H4 (cell line): ENCODE measurements at regions not wholly inside any gene's neighbourhood (a gene's known extent, or its start where the extent isn't known, plus 50 kb on each side); places are given as distances from the start of the nearest gene placed in this dataset.
"Not testable (repeated sequence)": the region's sequence is repeated elsewhere in the genome, so short reads cannot be mapped to it uniquely, and the experiment has no call there.

ENCODE experiments used
- DNase-seq: peaks from one replicate; pipeline ENCODE4 v3.0.0-alpha.2; 2015; ENCODE audit warnings: low spot score

DNA sequence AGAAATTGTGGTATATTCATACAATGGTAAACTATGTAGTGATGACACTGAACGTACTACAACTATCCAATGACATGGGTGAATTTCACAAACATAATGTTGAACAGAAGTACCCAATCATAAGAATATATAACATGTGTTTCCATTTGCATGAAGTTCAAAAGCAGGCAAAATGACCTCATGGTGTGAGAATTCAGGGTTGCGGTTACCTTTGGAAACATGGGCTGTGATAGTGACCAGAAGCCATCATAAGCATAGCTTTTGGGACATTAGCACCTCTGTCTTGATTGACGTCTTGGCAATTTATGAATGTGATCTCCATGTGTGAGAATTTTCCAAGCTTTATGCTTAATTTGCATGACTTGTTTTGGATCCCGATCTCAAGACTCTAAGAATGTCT, 500.1 kb upstream of the JAG1 start:
- DNase-seq = no peak

- no peak for DNase-seq
Measured at GRCh38 chr20:11174861-11175260, 501.1 kb upstream of the JAG1 start.

GRCh38 chr20:11176431-11176830, 502.6 kb upstream of the JAG1 start:
- no peak for DNase-seq

DNA sequence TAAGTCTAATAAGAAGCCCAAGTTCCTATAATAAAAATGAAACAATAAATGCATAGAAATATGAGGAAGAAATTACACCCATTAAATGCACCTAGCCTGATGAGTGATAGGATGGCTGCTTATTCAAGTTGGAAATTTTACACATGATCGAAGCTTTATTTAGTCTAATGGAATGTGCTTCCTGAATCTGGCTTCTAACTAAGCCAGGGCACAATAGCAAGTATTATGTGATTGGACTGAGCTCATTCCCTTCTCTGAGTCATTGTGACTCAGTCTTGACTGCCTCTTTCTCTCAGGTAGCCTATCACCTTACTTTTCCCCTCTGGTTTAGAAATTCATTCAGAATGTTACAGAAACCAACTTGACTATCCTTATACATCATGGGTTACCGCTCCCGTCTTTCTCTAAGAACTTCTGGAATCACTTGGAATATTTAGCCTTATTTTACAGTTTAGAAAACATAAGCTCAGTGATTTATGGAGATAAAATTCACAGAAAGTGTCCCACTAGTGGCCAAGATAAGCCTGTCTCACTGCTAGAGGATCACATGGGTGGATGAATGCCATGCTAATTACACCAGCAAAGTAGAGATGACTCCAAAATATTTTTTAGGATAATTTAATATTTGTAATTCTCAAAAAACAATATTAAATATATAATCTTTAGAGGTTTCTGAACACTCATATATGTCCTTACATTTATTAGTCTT, 505.3 kb upstream of the JAG1 start:
- peak; percentile 64 for DNase-seq

GRCh38 chr20:11180186-11180585, 506.4 kb upstream of the JAG1 start:
- DNase-seq = no peak

DNA sequence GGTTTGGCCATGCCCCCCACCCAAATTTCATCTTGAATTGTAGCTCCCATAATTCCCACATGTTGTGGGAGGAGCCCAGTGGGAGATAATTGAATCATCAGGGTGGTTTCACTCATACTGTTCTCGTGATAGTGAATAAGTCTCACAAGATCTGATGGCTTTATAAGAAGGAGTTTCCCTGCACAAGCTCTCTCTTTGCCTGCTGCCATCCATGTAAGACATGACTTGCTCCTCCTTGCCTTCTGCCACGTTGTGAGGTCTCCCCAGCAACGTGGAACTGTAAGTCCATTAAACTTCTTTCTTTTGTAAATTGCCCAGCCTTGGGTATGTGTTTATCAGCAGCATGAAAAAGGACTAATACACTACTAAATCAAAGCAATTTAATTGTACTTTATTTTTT, 507.3 kb upstream of the JAG1 start:
- DNase-seq = not testable (repeated sequence)

- no peak for DNase-seq
Measured at GRCh38 chr20:11181966-11182365, 508.2 kb upstream of the JAG1 start.

- DNase-seq = no peak
Measured at GRCh38 chr20:11182720-11183119, 508.9 kb upstream of the JAG1 start.

- no peak for DNase-seq
Measured at GRCh38 chr20:11186301-11187008, 512.7 kb upstream of the JAG1 start.

DNA sequence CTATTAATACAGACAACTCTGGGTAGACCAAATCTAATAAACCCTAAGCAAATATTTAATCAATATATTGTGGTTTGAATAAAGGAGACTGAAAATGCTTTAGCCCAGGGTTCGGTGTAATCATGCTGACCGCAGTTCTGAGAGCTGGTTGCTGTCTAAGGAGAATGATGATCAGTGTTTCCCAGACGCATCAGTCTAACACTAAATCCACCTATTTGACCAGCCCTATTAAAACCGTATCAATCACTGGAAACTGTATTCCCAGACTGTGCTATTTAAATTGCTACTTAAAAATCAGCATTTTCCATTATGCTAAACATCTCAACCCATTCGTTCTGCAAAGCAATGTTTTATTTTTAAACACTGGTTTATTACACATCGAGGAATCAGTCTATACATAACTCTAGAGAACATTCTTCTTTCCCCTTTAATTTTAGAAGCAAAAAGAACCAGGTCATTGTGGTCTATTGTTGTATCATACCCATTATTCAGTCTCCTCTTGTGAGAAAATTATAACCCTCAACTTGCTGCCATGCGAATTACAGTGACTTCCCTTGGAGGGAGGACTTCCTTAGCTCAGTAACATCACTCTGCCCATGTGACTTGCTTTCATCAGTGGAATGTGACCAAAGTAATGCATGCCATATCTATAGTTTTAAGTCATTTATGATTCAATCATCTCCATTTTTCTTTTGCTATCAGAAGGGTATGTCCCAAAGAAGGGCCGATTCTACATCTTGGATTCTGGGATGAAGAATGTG, 515.2 kb upstream of the JAG1 start:
- DNase-seq = no peak

GRCh38 chr20:11190741-11191140, 516.9 kb upstream of the JAG1 start:
- DNase-seq = no peak

- no peak for DNase-seq
Measured at GRCh38 chr20:11192106-11192505, 518.3 kb upstream of the JAG1 start.

DNA sequence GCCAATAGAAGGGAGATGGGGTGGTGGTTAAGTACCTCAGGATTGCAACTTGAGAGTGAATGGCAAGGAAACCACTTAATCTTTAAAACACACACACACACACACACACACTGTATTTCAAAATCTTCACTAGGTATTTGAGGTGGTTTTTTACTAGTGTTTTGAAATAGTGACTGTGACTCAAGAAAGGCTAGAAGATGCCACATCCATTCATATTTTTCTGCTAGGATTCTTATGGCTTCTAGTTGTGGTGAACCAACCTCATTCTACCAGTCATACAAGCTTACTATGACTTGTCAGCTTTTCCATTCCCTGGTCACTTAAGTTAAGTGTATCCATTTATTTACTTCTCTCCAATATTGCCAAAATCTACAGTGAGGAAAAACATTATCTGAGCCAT, 519.4 kb upstream of the JAG1 start:
- DNase-seq = no peak

DNA sequence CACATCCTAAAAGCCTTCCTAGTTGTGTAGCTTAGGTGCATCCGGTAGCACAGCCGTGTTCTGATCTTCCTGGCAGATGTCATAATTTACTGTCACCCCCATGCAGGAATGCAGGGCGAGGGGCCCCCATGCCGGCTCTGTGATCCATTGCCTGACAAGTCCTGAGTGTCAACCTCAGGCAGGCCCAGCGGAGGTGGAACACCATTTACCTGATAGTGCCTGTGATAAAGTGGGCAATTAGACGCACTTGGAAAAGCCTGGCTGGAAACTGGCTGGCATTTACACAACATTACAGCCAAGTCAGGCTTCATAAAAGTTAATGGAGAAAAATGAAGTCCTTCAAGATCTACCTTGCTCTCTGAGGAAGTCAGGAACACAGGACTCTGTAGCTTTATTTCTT, 521.4 kb upstream of the JAG1 start:
- no peak for DNase-seq

DNA sequence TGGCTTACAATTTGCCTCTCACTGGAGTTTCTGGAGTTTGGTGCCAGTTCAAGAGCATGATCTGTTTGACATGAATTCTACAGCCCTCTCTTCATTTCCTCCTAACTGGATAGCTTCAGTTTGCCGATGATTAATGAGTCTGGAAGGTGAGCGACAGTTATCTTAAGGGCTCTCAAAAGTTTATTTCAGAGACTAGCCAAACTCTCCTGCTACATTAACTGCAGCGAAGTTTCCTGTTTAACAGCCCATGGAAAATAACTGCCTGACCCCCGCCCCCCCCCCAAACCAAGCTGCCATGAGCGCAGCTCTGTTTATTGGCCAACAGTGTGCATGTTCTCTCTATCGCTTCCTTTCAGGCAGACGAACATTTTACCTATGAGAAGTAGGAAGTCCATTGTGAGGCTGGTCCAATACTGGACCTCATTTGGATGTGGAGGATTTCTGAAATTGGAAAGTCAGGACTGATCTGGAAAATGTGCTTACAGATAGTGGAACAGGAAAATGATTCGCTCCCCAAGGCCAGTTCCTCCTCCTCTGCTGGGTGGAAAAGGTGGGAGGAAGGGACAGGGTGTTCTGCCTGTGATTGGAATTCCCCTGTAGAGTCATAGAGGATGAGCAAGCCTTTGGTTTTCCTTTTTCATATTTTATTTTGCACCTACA, 522.2 kb upstream of the JAG1 start:
- no peak for DNase-seq

GRCh38 chr20:11197851-11198250, 524.1 kb upstream of the JAG1 start:
- DNase-seq = no peak

- DNase-seq = no peak
Measured at GRCh38 chr20:11200423-11200822, 526.6 kb upstream of the JAG1 start.

DNA sequence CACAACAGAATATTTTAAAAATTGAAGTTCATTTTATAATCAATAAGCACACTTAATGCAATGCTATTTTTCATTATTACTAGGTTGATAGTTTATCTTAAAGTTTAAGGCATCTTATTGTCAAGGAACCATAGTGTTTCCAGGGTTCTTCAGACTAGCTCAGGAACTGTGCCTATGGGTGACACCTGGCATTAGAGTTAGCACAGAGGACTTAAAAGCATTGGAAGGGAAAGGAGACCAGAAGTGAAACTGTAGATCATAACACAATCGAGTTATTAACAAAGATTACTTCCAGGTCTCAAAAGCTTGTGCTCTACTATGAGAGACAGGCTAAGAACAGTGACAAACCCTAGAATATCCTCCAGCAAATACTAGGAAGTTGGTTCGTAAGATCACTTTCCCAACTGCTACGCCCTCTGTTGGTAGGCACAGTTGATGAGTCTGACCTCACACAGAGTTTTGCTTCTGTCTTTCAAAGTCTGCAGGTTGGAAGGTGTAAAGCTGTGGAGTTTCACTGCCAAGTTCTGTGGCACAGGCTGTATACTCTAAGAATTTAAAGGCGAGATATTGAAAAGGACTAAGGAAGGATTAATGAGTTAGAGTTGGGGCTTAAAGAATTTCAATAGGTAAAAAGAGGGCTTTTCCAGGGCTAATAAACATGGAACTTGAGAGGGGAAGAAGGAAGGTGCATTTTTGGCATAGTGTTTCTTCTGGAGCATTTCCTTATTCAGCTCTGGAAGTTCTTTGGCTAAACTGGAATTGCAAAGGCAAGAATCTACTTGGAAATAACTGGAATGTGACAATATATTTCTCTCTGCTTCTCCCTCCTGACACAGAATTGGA, 531.3 kb upstream of the JAG1 start:
- DNase-seq = peak; percentile 73

GRCh38 chr20:11205769-11206362, 532.1 kb upstream of the JAG1 start:
- no peak for DNase-seq

DNA sequence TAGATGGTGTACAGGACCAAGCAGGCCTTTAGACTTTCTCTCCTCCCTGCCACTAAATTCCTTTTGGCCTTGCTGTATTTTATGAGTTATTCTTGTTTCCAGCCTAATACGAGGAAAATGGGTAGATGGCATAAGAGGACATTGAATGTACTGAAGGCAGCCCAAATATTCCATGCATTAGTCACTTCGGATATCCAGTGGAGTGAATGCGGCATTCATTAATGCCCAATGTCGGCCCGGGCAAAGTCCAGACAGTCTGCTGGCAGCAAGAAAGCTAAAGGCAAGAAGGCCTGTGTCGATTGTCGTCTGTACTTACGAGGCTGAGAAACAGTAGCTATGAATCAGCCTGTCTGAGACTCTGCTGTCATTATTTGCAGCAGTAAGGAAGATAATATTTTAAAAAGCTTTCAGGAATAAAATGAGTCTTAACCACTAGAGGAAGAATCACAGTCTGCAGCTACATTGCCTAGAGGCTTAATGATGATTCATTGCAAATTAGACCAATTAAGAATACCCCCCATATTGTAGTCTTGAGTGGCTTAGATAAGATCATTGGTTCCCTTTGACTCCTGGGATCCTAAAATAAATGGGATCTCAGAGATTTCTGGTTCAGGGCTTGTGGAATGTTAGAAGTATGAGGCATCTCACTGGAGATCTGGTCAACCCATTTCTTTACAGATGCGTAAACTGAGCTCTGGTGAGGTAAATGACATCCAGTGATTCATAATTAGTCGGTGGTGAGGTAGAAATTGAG, 534.1 kb upstream of the JAG1 start:
- peak; percentile 78 for DNase-seq
